Thymus (tissue), 11 donors: ENCODE measurements at regions not wholly inside any gene's neighbourhood (a gene's known extent, or its start where the extent isn't known, plus 50 kb on each side); places are given as distances from the start of the nearest gene placed in this dataset.
"Not testable (repeated sequence)": the region's sequence is repeated elsewhere in the genome, so short reads cannot be mapped to it uniquely, and the experiment has no call there.

Experiments used
- DNase-seq, 9 donors: peaks; one replicate each; pipeline ENCODE4 v3.0.0-alpha.2; 2013; ENCODE audit warnings: low spot score in 9 of 9, low read depth in 6 of 9, missing footprints in 1 of 9
- H3K27ac ChIP-seq, 2 donors: one replicate each; pipeline ENCODE4 v1.5.1; 2013; ENCODE audit warnings: control low read depth in 1 of 2, low read depth in 1 of 2, low read length in 1 of 2, mild to moderate bottlenecking in 1 of 2, moderate library complexity in 1 of 2
- H3K27me3 ChIP-seq, 2 donors: one replicate each; pipeline ENCODE4 v1.5.1; 2013; ENCODE audit warnings: low read length in 1 of 2; ENCODE audit not compliant: control insufficient read depth in 2 of 2, insufficient read depth in 1 of 2
- H3K36me3 ChIP-seq, 2 donors: one replicate each; pipeline ENCODE4 v1.5.1; 2013; ENCODE audit warnings: low read length in 1 of 2, mild to moderate bottlenecking in 1 of 2, moderate library complexity in 1 of 2; ENCODE audit not compliant: control insufficient read depth in 2 of 2, insufficient read depth in 2 of 2
- H3K4me1 ChIP-seq, 2 donors: one replicate each; pipeline ENCODE4 v1.5.1; 2013; ENCODE audit warnings: low read length in 2 of 2; ENCODE audit not compliant: control insufficient read depth in 2 of 2, insufficient read depth in 2 of 2
- H3K4me3 ChIP-seq, 2 donors: one replicate each; pipeline ENCODE4 v1.5.1; 2013; ENCODE audit warnings: low read length in 2 of 2, control low read depth in 1 of 2, mild to moderate bottlenecking in 1 of 2
- H3K9me3 ChIP-seq, 2 donors: one replicate each; pipeline ENCODE4 v1.5.1; 2013; ENCODE audit warnings: low read length in 1 of 2, mild to moderate bottlenecking in 1 of 2; ENCODE audit not compliant: control insufficient read depth in 2 of 2, insufficient read depth in 1 of 2
- WGBS: extraction: QIAGEN DNeasy Blood & Tissue Kit; methylation state at CpG from one replicate; pipeline ENCODE4 v1.1.7; 2013; 5-methylcytosine and 5-hydroxymethylcytosine counted together
- donor health status: healthy.

GRCh38 chr2:35503738-35504199 is 851.8 kb upstream of the CRIM1 start:
- Histone ChIP-seq H3K9me3 (no peaks in the 10 kb centered on the region), H3K27ac (no peak overlapping the region), H3K27me3 (no peaks in the 10 kb centered on the region), H3K4me1 (no peaks in the 10 kb centered on the region), H3K4me3 (no peak overlapping the region), H3K36me3 (no peaks in the 10 kb centered on the region)
- 86% methylated on average over 1 of the region's 1 CpG for WGBS
- DNase-seq, result no peak

GRCh38 chr2:35503311-35503710 is 852.3 kb upstream of the CRIM1 start:
- no peaks in the 10 kb centered on the region for H3K4me1 ChIP-seq
- no peaks in the 10 kb centered on the region for H3K36me3 ChIP-seq
- H3K4me3 ChIP-seq, result no peak overlapping the region
- WGBS, result 81% methylated on average over 3 of the region's 3 CpGs
- H3K27ac ChIP-seq, result no peak overlapping the region
- no peaks in the 10 kb centered on the region for H3K27me3 ChIP-seq
- no peak for DNase-seq
- no peaks in the 10 kb centered on the region for H3K9me3 ChIP-seq

GRCh38 chr2:35501076-35501475 is 854.5 kb upstream of the CRIM1 start:
- 79% methylated on average over 6 of the region's 6 CpGs for WGBS
- Histone ChIP-seq H3K9me3 (no peaks in the 10 kb centered on the region), H3K27me3 (no peaks in the 10 kb centered on the region), H3K36me3 (no peaks in the 10 kb centered on the region), H3K4me3 (no peak overlapping the region), H3K4me1 (no peaks in the 10 kb centered on the region), H3K27ac (no peak overlapping the region)
- no peak for DNase-seq

- Histone ChIP-seq H3K27me3 (no peaks in the 10 kb centered on the region), H3K36me3 (no peaks in the 10 kb centered on the region), H3K27ac (no peak overlapping the region), H3K9me3 (no peaks in the 10 kb centered on the region), H3K4me3 (no peak overlapping the region), H3K4me1 (no peaks in the 10 kb centered on the region)
- WGBS, result 92% methylated on average over 1 of the region's 1 CpG
- no peak for DNase-seq
Measured at GRCh38 chr2:35496022-35496421, 859.6 kb upstream of the CRIM1 start.

GRCh38 chr2:35495182-35495581 is 860.4 kb upstream of the CRIM1 start:
- DNase-seq, result no peak
- Histone ChIP-seq H3K4me3 (no peak overlapping the region), H3K27me3 (no peaks in the 10 kb centered on the region), H3K9me3 (no peaks in the 10 kb centered on the region), H3K36me3 (no peaks in the 10 kb centered on the region), H3K27ac (no peak overlapping the region), H3K4me1 (no peaks in the 10 kb centered on the region)

- H3K27me3 ChIP-seq, H3K4me3 ChIP-seq, DNase-seq, H3K4me1 ChIP-seq, H3K36me3 ChIP-seq, H3K27ac ChIP-seq, H3K9me3 ChIP-seq: not testable (repeated sequence)
- 93% methylated on average over 2 of the region's 2 CpGs for WGBS
Measured at GRCh38 chr2:35478121-35478520, 877.5 kb upstream of the CRIM1 start.

- no peak for DNase-seq
- Histone ChIP-seq H3K4me3 (no peak overlapping the region), H3K36me3 (no peaks in the 10 kb centered on the region), H3K9me3 (no peaks in the 10 kb centered on the region), H3K27me3 (no peaks in the 10 kb centered on the region), H3K27ac (no peak overlapping the region), H3K4me1 (no peaks in the 10 kb centered on the region)
- 54% methylated on average over 3 of the region's 3 CpGs for WGBS
Measured at GRCh38 chr2:35468245-35468644, 887.3 kb upstream of the CRIM1 start.

- H3K27ac ChIP-seq, result no peak overlapping the region
- no peaks in the 10 kb centered on the region for H3K4me1 ChIP-seq
- 89% methylated on average over 6 of the region's 6 CpGs for WGBS
- no peaks in the 10 kb centered on the region for H3K36me3 ChIP-seq
- DNase-seq, result no peak
- H3K9me3 ChIP-seq, result no peaks in the 10 kb centered on the region
- no peaks in the 10 kb centered on the region for H3K27me3 ChIP-seq
- no peak overlapping the region for H3K4me3 ChIP-seq
Measured at GRCh38 chr2:35463805-35464596, 891.6 kb upstream of the CRIM1 start.

- no peak for DNase-seq
- WGBS, result 75% methylated on average over 5 of the region's 5 CpGs
- Histone ChIP-seq H3K9me3 (no peaks in the 10 kb centered on the region), H3K27me3 (no peaks in the 10 kb centered on the region), H3K4me1 (no peaks in the 10 kb centered on the region), H3K36me3 (no peaks in the 10 kb centered on the region), H3K27ac (no peak overlapping the region), H3K4me3 (no peak overlapping the region)
Measured at GRCh38 chr2:35462226-35462998, 893.2 kb upstream of the CRIM1 start.
